Endothelial cell of umbilical vein (primary cell): ENCODE measurements at regions not wholly inside any gene's neighbourhood (a gene's known extent, or its start where the extent isn't known, plus 50 kb on each side); places are given as distances from the start of the nearest gene placed in this dataset.

Experiments used
- BruUV-seq: library from RNA; stranded (reverse); fragments of 400-500 nt; replicated peaks from 2 replicates; lab custom pipeline; 2021; lab: Mats Ljungman, UMichigan
- CTCF ChIA-PET: fragments of 300-600, 350-600 bp; sonication (Branson Sonifier 250); formaldehyde crosslinking; loops from one replicate; lab custom pipeline; 2021; ENCODE audit warnings: antibody characterized with exemption, inconsistent platforms; lab: Charles Lee
- POLR2A ChIA-PET: fragments of 300-600, 350-600 bp; sonication (Branson Sonifier 250); formaldehyde crosslinking; loops from one replicate; lab custom pipeline; 2021; ENCODE audit warnings: antibody characterized with exemption, inconsistent platforms; lab: Charles Lee
- DNase-seq: peaks from one replicate; pipeline ENCODE4 v3.0.0-alpha.2; 2011; ENCODE audit warnings: low read depth, low spot score
- FAIRE-seq: peaks from 2 replicates; lab custom pipeline; 2011; peaks lifted over from hg19 to GRCh38; lab: Jason Lieb, UNC
- H2AFZ ChIP-seq: 2 replicates; pipeline ENCODE4 v1.6.0; 2012; ENCODE audit warnings: low read depth, low read length, control low read depth, inconsistent platforms
- H3K27ac ChIP-seq: 2 replicates; pipeline ENCODE4 v1.5.1; 2011; ENCODE audit warnings: low read depth, mild to moderate bottlenecking, control low read depth, low read length, moderate library complexity; ENCODE audit not compliant: insufficient read depth
- H3K27me3 ChIP-seq, 2 experiments: 2 replicates each; pipeline versions ENCODE4 v1.6.0 to v1.6.1; 2011; ENCODE audit warnings: low read length in 2 of 2, mixed read lengths in 1 of 2; ENCODE audit not compliant: control insufficient read depth in 2 of 2, insufficient read depth in 2 of 2
- H3K36me3 ChIP-seq, 2 experiments: 2 replicates in 1 of 2; 3 replicates in 1 of 2; pipeline ENCODE4 v1.5.1; 2011; ENCODE audit warnings: low read length in 2 of 2, mild to moderate bottlenecking in 1 of 2, moderate library complexity in 1 of 2; ENCODE audit not compliant: control insufficient read depth in 2 of 2, insufficient read depth in 2 of 2; ENCODE audit errors: extremely low read depth in 1 of 2
- H3K4me1 ChIP-seq: 3 replicates; pipeline ENCODE4 v1.5.1; 2011; ENCODE audit warnings: mild to moderate bottlenecking, low read length; ENCODE audit not compliant: control insufficient read depth, insufficient read depth; ENCODE audit errors: extremely low read depth
- H3K4me2 ChIP-seq: 2 replicates; pipeline ENCODE4 v1.6.1; 2011; ENCODE audit warnings: low read length, control low read depth, mixed read lengths; ENCODE audit not compliant: insufficient read depth
- H3K4me3 ChIP-seq, 3 experiments: fragments of 200-600 bp in 1 of 3; sonication (generic), shearing (Covaris generic) in 1 of 3; replicated peaks in 1 of 3; 2 replicates each; pipeline ENCODE4 v1.5.1; 2011 to 2016; ENCODE audit warnings: control low read depth in 3 of 3, low read length in 3 of 3, mild to moderate bottlenecking in 2 of 3, inconsistent platforms in 1 of 3, low read depth in 1 of 3, moderate library complexity in 1 of 3; ENCODE audit not compliant: insufficient read depth in 1 of 3
- H3K79me2 ChIP-seq: 2 replicates; pipeline ENCODE4 v1.6.0; 2012; ENCODE audit warnings: low read length, inconsistent platforms; ENCODE audit not compliant: control insufficient read depth, insufficient read depth
- H3K9ac ChIP-seq: replicated peaks from 2 replicates; pipeline ENCODE3; 2011; ENCODE audit warnings: low read length, control low read depth; ENCODE audit not compliant: insufficient read depth; ENCODE audit errors: extremely low read depth
- H3K9me1 ChIP-seq: replicated peaks from 3 replicates; pipeline ENCODE4 v1.6.0; 2011; ENCODE audit warnings: mild to moderate bottlenecking, low read length; ENCODE audit not compliant: control insufficient read depth, insufficient read depth; ENCODE audit errors: extremely low read depth
- H3K9me3 ChIP-seq: replicated peaks from 2 replicates; pipeline ENCODE4 v1.5.1; 2012; ENCODE audit warnings: low read length, inconsistent platforms; ENCODE audit not compliant: control insufficient read depth, insufficient read depth
- H4K20me1 ChIP-seq: replicated peaks from 2 replicates; pipeline ENCODE3; 2011; ENCODE audit warnings: mild to moderate bottlenecking, low read length; ENCODE audit not compliant: control insufficient read depth, insufficient read depth; ENCODE audit errors: extremely low read depth
- EZH2 ChIP-seq: IDR thresholded peaks from 2 replicates; pipeline ENCODE4 v1.6.1; 2012; ENCODE audit warnings: borderline replicate concordance, low read depth, mild to moderate bottlenecking, moderate library complexity, low read length, inconsistent platforms; ENCODE audit not compliant: severe bottlenecking
- FOS ChIP-seq: IDR thresholded peaks from 2 replicates; pipeline ENCODE4 v1.6.1; 2011; ENCODE audit warnings: mild to moderate bottlenecking, low read length, moderate library complexity, borderline replicate concordance; ENCODE audit not compliant: insufficient read depth
- GATA2 ChIP-seq: IDR thresholded peaks from 2 replicates; pipeline ENCODE4 v1.7.0; 2011; ENCODE audit warnings: low read depth, mild to moderate bottlenecking, moderate library complexity, mixed read lengths, low read length; ENCODE audit not compliant: insufficient read length, insufficient read depth
- JUN ChIP-seq: IDR thresholded peaks from 2 replicates; pipeline ENCODE4 v1.6.1; 2011; ENCODE audit warnings: borderline replicate concordance, low read depth; ENCODE audit not compliant: insufficient read length, insufficient read depth
- MYC ChIP-seq: IDR thresholded peaks from one replicate; pipeline ENCODE4 v1.6.1; 2011; ENCODE audit warnings: mild to moderate bottlenecking, low read depth, low read length
- POLR2A ChIP-seq: IDR thresholded peaks from 2 replicates; pipeline ENCODE4 v1.6.1; 2012; ENCODE audit warnings: low read depth, mild to moderate bottlenecking, control low read depth, low read length
- POLR2AphosphoS5 ChIP-seq: IDR thresholded peaks from 2 replicates; pipeline ENCODE4 v1.6.1; 2012; ENCODE audit warnings: low read depth, mild to moderate bottlenecking, control low read depth, low read length, moderate library complexity; ENCODE audit not compliant: insufficient read depth
- dilution Hi-C: fragments of 300-500 bp; cut with MboI; formaldehyde crosslinking; loops from one replicate; pipeline ENCODE4 v1.15.0; 2019; ENCODE audit warnings: low sequenced_read_pairs; ENCODE audit not compliant: extremely low pct_ligation_motif_present
- intact Hi-C: fragments of 100-400 bp; cut with micrococcal nuclease; formaldehyde crosslinking; loops from one replicate; pipeline ENCODE4 v1.10.0; 2022
- TF ChIP-seq, protein P1 (sequence below): IDR thresholded peaks from 2 replicates; pipeline ENCODE4 v1.6.1; 2011; ENCODE audit not compliant: insufficient read depth, insufficient read length
- TF ChIP-seq, protein P2 (sequence below), 2 donors: IDR thresholded peaks; 1 replicate in 1 of 2; 2 replicates in 1 of 2; pipeline ENCODE4 v1.5.1; 2011; ENCODE audit warnings: low read length in 2 of 2, mild to moderate bottlenecking in 2 of 2, moderate library complexity in 2 of 2, control low read depth in 1 of 2, inconsistent platforms in 1 of 2, low read depth in 1 of 2; ENCODE audit not compliant: insufficient read depth in 1 of 2; ENCODE audit errors: extremely low read depth in 1 of 2

DNA sequence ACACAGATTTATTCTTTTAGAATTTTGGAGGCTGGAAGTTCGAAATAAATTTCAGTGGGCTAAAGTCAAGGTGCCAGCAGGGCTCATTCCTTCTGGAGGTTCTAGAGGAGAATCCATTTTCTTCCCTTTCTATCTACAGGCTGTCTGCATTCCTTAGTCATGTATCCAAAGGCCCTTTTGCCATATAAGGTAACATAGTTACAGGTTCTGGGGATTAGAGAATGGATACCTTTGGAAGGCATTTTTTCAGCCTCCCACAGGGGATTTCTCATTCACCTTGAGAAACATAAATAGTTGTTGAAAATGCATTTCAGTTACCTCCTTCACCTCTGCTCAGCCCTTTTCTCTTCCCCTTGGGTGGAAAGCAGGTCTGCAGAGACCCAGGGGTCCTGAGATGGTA, 280.0 kb upstream of the MAP3K1 start:
- Histone ChIP-seq H3K4me3 (no peak overlapping the region), H3K27me3 (peaks cover 0 to 6% of the 10 kb centered on the region in 2 experiments), H2AFZ (no peak overlapping the region), H3K4me1 (no peaks in the 10 kb centered on the region), H3K9me1 (no peaks in the 10 kb centered on the region), H3K36me3 (no peaks in the 10 kb centered on the region), H4K20me1 (no peaks in the 10 kb centered on the region), H3K9ac (no peak overlapping the region), H3K27ac (no peak overlapping the region), H3K9me3 (no peaks in the 10 kb centered on the region), H3K4me2 (no peak overlapping the region), H3K79me2 (no peaks in the 10 kb centered on the region)
- CTCF ChIA-PET = no interaction called here
- DNase-seq (no peak), FAIRE-seq (no peak)
- dilution Hi-C loops = no loop called here
- POLR2A ChIA-PET = no interaction called here
- no peak for TF ChIP-seq MYC
- TF ChIP-seq, protein P1, sequence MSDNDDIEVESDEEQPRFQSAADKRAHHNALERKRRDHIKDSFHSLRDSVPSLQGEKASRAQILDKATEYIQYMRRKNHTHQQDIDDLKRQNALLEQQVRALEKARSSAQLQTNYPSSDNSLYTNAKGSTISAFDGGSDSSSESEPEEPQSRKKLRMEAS = no peak
- no TSS peak for BruUV-seq
- intact Hi-C loops = no loop called here

DNA sequence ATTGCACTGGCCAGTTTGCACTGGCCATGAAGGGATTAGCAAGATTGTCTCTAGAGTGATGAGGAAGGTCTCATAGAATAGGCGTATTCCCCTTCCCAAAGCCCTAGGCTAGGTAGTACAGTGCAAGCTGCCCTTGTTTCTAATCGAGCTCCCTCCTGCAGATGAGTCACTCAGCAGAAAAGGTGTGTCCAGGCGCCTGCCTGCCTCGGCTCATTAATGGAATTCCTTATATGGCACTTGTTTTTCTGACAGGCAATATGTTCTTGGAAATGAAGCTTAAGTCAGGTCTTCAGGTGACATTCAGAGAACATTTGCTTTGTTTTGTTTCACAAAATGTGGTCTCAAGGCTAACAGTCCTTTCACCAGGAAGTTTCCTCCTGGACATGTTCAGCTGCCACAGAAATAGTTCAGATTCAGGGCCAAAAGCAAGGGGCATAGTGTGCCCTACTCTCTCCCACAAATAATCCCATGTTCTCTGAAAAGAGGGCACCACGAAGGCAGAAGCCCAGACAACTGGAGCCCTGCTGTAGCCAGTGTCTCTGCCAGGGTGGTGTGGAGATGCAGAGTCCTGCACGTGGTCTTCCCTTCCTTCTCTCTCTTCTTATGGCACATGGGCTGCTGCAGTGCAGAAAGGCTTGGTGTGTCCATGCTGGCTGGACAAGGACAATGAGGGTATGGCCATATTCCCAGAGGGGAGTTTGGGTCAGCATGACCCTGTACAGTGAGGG, 281.1 kb upstream of the MAP3K1 start:
- no peaks in the 10 kb centered on the region for H3K9me3 ChIP-seq
- FAIRE-seq = no peak
- dilution Hi-C loops (no loop called here), intact Hi-C loops (no loop called here)
- no peak for DNase-seq
- H3K36me3 ChIP-seq = no peaks in the 10 kb centered on the region
- BruUV-seq = no TSS peak
- H3K27ac ChIP-seq = no peak overlapping the region
- POLR2A ChIA-PET = no interaction called here
- H3K79me2 ChIP-seq = no peaks in the 10 kb centered on the region
- no peak for TF ChIP-seq POLR2AphosphoS5
- TF ChIP-seq, protein P1 = no peak
- TF ChIP-seq EZH2 = no peak
- no peak for TF ChIP-seq GATA2
- TF ChIP-seq FOS = no peak
- no peak for TF ChIP-seq POLR2A
- TF ChIP-seq, protein P2, sequence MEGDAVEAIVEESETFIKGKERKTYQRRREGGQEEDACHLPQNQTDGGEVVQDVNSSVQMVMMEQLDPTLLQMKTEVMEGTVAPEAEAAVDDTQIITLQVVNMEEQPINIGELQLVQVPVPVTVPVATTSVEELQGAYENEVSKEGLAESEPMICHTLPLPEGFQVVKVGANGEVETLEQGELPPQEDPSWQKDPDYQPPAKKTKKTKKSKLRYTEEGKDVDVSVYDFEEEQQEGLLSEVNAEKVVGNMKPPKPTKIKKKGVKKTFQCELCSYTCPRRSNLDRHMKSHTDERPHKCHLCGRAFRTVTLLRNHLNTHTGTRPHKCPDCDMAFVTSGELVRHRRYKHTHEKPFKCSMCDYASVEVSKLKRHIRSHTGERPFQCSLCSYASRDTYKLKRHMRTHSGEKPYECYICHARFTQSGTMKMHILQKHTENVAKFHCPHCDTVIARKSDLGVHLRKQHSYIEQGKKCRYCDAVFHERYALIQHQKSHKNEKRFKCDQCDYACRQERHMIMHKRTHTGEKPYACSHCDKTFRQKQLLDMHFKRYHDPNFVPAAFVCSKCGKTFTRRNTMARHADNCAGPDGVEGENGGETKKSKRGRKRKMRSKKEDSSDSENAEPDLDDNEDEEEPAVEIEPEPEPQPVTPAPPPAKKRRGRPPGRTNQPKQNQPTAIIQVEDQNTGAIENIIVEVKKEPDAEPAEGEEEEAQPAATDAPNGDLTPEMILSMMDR (IDR thresholded peaks at IDR 0.05; ENCODE audit: extremely low read depth in 1 of 2, insufficient read depth in 1 of 2, low read depth in 1 of 2, low read length in 2 of 2) = no peak
- no peak for TF ChIP-seq JUN
- no peak for TF ChIP-seq MYC
- H3K4me1 ChIP-seq = no peaks in the 10 kb centered on the region
- H3K4me3 ChIP-seq = no peak overlapping the region
- H3K4me2 ChIP-seq = no peak overlapping the region
- no peak overlapping the region for H2AFZ ChIP-seq
- H4K20me1 ChIP-seq = no peaks in the 10 kb centered on the region
- no peak overlapping the region for H3K9ac ChIP-seq
- H3K9me1 ChIP-seq = no peaks in the 10 kb centered on the region
- H3K27me3 ChIP-seq = peaks cover 0 to 6% of the 10 kb centered on the region in 2 experiments
- CTCF ChIA-PET = no interaction called here
